ENCODE measurements at regions not wholly inside any gene's neighbourhood (a gene's known extent, or its start where the extent isn't known, plus 50 kb on each side); places are given as distances from the start of the nearest gene placed in this dataset.
A peak's percentile ranks its signal among the peaks of the same experiment; 100 is the strongest.

- Histone ChIP-seq H3K36me3 (no peaks in the 10 kb centered on the region), H3K9me3 (peaks cover 0 to 30% (median 24%) of the 10 kb centered on the region in 4 donors), H3K27me3 (no peaks in the 10 kb centered on the region), H3K4me3 (no peak overlapping the region), H3K27ac (no peak overlapping the region), H3K4me1 (no peaks in the 10 kb centered on the region)
- TF ChIP-seq EP300 (IDR thresholded peaks at IDR 0.05) (no peak), CTCF (IDR thresholded peaks at IDR 0.05) (no peak), POLR2AphosphoS5 (IDR thresholded peaks at IDR 0.05) (no peak), POLR2A (IDR thresholded peaks at IDR 0.05) (no peak)
- 82 to 87% (median 84%) methylated on average over 39 of the region's 39 CpGs for WGBS, 5 donors
- DNase-seq: peak in 1 of 2 donors; percentile 47
- intact Hi-C loops (cut with DNase I; ENCODE audit: low total_unique reads): no loop called here
These were observed 52.1 kb downstream of the ZNRF4 start for GRCh38 chr19:5507065-5507909.

Data from stomach (tissue), 8 donors.